SK-N-DZ (cell line): ENCODE measurements at regions not wholly inside any gene's neighbourhood (a gene's known extent, or its start where the extent isn't known, plus 50 kb on each side); places are given as distances from the start of the nearest gene placed in this dataset.

Experiments used
- DNase-seq: peaks from one replicate; pipeline ENCODE4 v3.0.0-alpha.2; 2015; ENCODE audit warnings: low spot score

- peak; percentile 23 for DNase-seq
These were observed 84.7 kb downstream of the MRPL46 start for GRCh38 chr15:88382482-88382983.

- DNase-seq: no peak
These were observed 89.0 kb downstream of the MRPL46 start for GRCh38 chr15:88378188-88378637.

GRCh38 chr15:88377509-88377908, 89.7 kb downstream of the MRPL46 start:
- DNase-seq: no peak

GRCh38 chr15:88376574-88377174, 90.5 kb downstream of the MRPL46 start:
- no peak for DNase-seq

- no peak for DNase-seq
These were observed 91.8 kb downstream of the MRPL46 start for GRCh38 chr15:88375234-88375927.

- no peak for DNase-seq
These were observed 102.1 kb downstream of the MRPL46 start for GRCh38 chr15:88365124-88365523.

- no peak for DNase-seq
These were observed 92.2 kb upstream of the NTRK3 start for GRCh38 chr15:88348579-88349230.

- peak; percentile 89 for DNase-seq
These were observed 89.4 kb upstream of the NTRK3 start for GRCh38 chr15:88345962-88346361.

GRCh38 chr15:88344786-88345185, 88.2 kb upstream of the NTRK3 start:
- DNase-seq: peak; percentile 91

GRCh38 chr15:88342666-88343065, 86.1 kb upstream of the NTRK3 start:
- DNase-seq: no peak

- no peak for DNase-seq
These were observed 85.1 kb upstream of the NTRK3 start for GRCh38 chr15:88341653-88342052.

GRCh38 chr15:88341006-88341405, 84.5 kb upstream of the NTRK3 start:
- no peak for DNase-seq

GRCh38 chr15:88337993-88338392, 81.5 kb upstream of the NTRK3 start:
- DNase-seq: no peak

GRCh38 chr15:88335074-88335473, 78.5 kb upstream of the NTRK3 start:
- DNase-seq: no peak

- DNase-seq: no peak
These were observed 77.9 kb upstream of the NTRK3 start for GRCh38 chr15:88334436-88334835.

GRCh38 chr15:88331291-88331690, 74.8 kb upstream of the NTRK3 start:
- DNase-seq: peak; percentile 87

- no peak for DNase-seq
These were observed 70.4 kb upstream of the NTRK3 start for GRCh38 chr15:88326924-88327323.

- no peak for DNase-seq
These were observed 68.2 kb upstream of the NTRK3 start for GRCh38 chr15:88324741-88325065.

GRCh38 chr15:88323976-88324740, 67.6 kb upstream of the NTRK3 start:
- DNase-seq: peak; percentile 60

GRCh38 chr15:88323468-88323867, 66.9 kb upstream of the NTRK3 start:
- DNase-seq: no peak

GRCh38 chr15:88322461-88322860, 65.9 kb upstream of the NTRK3 start:
- DNase-seq: no peak

- DNase-seq: peak; percentile 39
These were observed 64.7 kb upstream of the NTRK3 start for GRCh38 chr15:88321271-88321670.
